ENCODE measurements at regions not wholly inside any gene's neighbourhood (a gene's known extent, or its start where the extent isn't known, plus 50 kb on each side); places are given as distances from the start of the nearest gene placed in this dataset.

DNA sequence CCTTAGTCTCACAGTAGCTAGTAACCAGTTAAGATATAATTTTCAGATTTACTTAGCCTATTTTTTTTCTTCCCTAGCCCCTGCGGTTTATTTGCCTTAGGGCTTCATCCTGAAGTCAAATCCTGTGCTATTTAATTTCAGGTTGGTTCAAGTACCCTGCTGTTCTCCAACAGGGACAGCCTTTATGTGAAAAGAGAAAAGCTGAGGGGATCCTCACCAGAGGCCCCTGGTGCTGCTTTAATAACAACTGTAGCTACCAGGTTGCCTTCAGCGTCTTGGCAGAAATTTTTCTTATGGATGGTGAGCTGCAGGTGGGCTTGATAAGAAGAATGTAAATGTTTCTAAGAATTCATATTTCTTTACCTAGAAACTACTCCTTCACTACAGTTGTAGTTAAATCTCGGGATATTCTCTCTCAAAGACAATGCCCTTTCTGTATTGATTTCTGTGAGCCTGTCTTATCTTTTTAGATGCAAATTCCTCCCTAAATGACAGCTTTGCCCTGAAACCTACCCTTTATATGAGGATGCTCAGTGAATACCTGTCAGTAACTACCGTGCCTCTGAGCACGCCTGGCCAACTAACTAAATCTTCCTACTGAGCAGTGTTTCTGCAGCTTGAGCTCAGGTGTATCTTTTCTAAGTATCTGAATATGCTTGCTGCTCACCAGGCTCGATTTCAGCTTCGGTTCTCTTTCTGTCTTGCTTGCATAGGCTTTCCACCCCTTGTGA lies 320.5 kb downstream of the MMUT start:
- TF ChIP-seq POLR2A (IDR thresholded peaks at IDR 0.05; ENCODE audit: low read depth, low read length), result no peak
- TF ChIP-seq POLR2AphosphoS5 (IDR thresholded peaks at IDR 0.05; ENCODE audit: low read depth, low read length), result no peak
- no peak for TF ChIP-seq TAF1 (IDR thresholded peaks at IDR 0.05; ENCODE audit: borderline replicate concordance, low read depth, low read length)
